ENCODE measurements at regions not wholly inside any gene's neighbourhood (a gene's known extent, or its start where the extent isn't known, plus 50 kb on each side); places are given as distances from the start of the nearest gene placed in this dataset.
"Not testable (repeated sequence)": the region's sequence is repeated elsewhere in the genome, so short reads cannot be mapped to it uniquely, and the experiment has no call there.

- TF ChIP-seq ZNF512 (CRISPR knock-in tag; IDR thresholded peaks at IDR 0.05; ENCODE audit: borderline replicate concordance); ESRRA (CRISPR knock-in tag; IDR thresholded peaks at IDR 0.05; ENCODE audit: borderline replicate concordance); NR3C1 (CRISPR knock-in tag; conservative IDR thresholded peaks at IDR 0.05; ENCODE audit: low read depth); CTCF (IDR thresholded peaks at IDR 0.05); ATF3 (CRISPR knock-in tag; conservative IDR thresholded peaks at IDR 0.05); MAX (CRISPR knock-in tag; IDR thresholded peaks at IDR 0.05); ATF2 (CRISPR knock-in tag; IDR thresholded peaks at IDR 0.05; ENCODE audit: borderline replicate concordance, low read depth); MYBL2 (CRISPR knock-in tag; IDR thresholded peaks at IDR 0.05); SP1 (CRISPR knock-in tag; conservative IDR thresholded peaks at IDR 0.05); NFATC4 (CRISPR knock-in tag; IDR thresholded peaks at IDR 0.05); NR1H2 (CRISPR knock-in tag; IDR thresholded peaks at IDR 0.05); ZNF121 (CRISPR knock-in tag; IDR thresholded peaks at IDR 0.05); AR (CRISPR knock-in tag; IDR thresholded peaks at IDR 0.05): not testable (repeated sequence)
Measured at GRCh38 chr15:20243486-20244240, 297.9 kb downstream of the GOLGA6L6 start.
